ENCODE measurements at regions not wholly inside any gene's neighbourhood (a gene's known extent, or its start where the extent isn't known, plus 50 kb on each side); places are given as distances from the start of the nearest gene placed in this dataset.

GRCh38 chr3:62995530-62995929, 120.3 kb upstream of the CADPS start:
- no peak for DNase-seq
- TF ChIP-seq GATA1 (IDR thresholded peaks at IDR 0.05; ENCODE audit: low read depth, low read length), result no peak
- TF ChIP-seq POLR2A (IDR thresholded peaks at IDR 0.05; ENCODE audit: low read length), result no peak

- no peak for DNase-seq
- no peak for TF ChIP-seq POLR2A (IDR thresholded peaks at IDR 0.05; ENCODE audit: low read length)
- no peak for TF ChIP-seq GATA1 (IDR thresholded peaks at IDR 0.05; ENCODE audit: low read depth, low read length)
These were observed 122.2 kb upstream of the CADPS start for GRCh38 chr3:62997369-62997768.

- no peak for TF ChIP-seq POLR2A (IDR thresholded peaks at IDR 0.05; ENCODE audit: low read length)
- TF ChIP-seq GATA1 (IDR thresholded peaks at IDR 0.05; ENCODE audit: low read depth, low read length), result no peak
- DNase-seq, result no peak
These were observed 123.9 kb upstream of the CADPS start for GRCh38 chr3:62999158-62999557.

GRCh38 chr3:62999791-63000190, 124.6 kb upstream of the CADPS start:
- no peak for DNase-seq
- no peak for TF ChIP-seq POLR2A (IDR thresholded peaks at IDR 0.05; ENCODE audit: low read length)
- TF ChIP-seq GATA1 (IDR thresholded peaks at IDR 0.05; ENCODE audit: low read depth, low read length), result no peak

- no peak for DNase-seq
- TF ChIP-seq POLR2A (IDR thresholded peaks at IDR 0.05; ENCODE audit: low read length), result no peak
- TF ChIP-seq GATA1 (IDR thresholded peaks at IDR 0.05; ENCODE audit: low read depth, low read length), result no peak
These were observed 129.2 kb upstream of the CADPS start for GRCh38 chr3:63004448-63004847.

GRCh38 chr3:63015614-63016309, 140.5 kb upstream of the CADPS start:
- TF ChIP-seq POLR2A (IDR thresholded peaks at IDR 0.05; ENCODE audit: low read length), result no peak

GRCh38 chr3:63022114-63022513, 146.9 kb upstream of the CADPS start:
- TF ChIP-seq GATA1 (IDR thresholded peaks at IDR 0.05; ENCODE audit: low read depth, low read length) (no peak), POLR2A (IDR thresholded peaks at IDR 0.05; ENCODE audit: low read length) (no peak)
- DNase-seq, result no peak

More at GRCh38 chr3:63015614-63016309, 140.5 kb upstream of the CADPS start:
- DNase-seq, result no peak

GRCh38 chr3:63026722-63027121, 151.5 kb upstream of the CADPS start:
- no peak for TF ChIP-seq GATA1 (IDR thresholded peaks at IDR 0.05; ENCODE audit: low read depth, low read length)
- DNase-seq, result no peak

- TF ChIP-seq POLR2A (IDR thresholded peaks at IDR 0.05; ENCODE audit: low read length) (no peak), GATA1 (IDR thresholded peaks at IDR 0.05; ENCODE audit: low read depth, low read length) (no peak)
- no peak for DNase-seq
These were observed 154.1 kb upstream of the CADPS start for GRCh38 chr3:63029326-63029725.

GRCh38 chr3:63029921-63030320, 154.7 kb upstream of the CADPS start:
- no peak for TF ChIP-seq POLR2A (IDR thresholded peaks at IDR 0.05; ENCODE audit: low read length)
- TF ChIP-seq GATA1 (IDR thresholded peaks at IDR 0.05; ENCODE audit: low read depth, low read length), result no peak
- no peak for DNase-seq

GRCh38 chr3:63030666-63031065, 155.4 kb upstream of the CADPS start:
- no peak for DNase-seq
- TF ChIP-seq GATA1 (IDR thresholded peaks at IDR 0.05; ENCODE audit: low read depth, low read length) (no peak), POLR2A (IDR thresholded peaks at IDR 0.05; ENCODE audit: low read length) (no peak)

GRCh38 chr3:63032881-63033280, 157.7 kb upstream of the CADPS start:
- no peak for DNase-seq
- TF ChIP-seq GATA1 (IDR thresholded peaks at IDR 0.05; ENCODE audit: low read depth, low read length) (no peak), POLR2A (IDR thresholded peaks at IDR 0.05; ENCODE audit: low read length) (no peak)

GRCh38 chr3:63034101-63034500, 158.9 kb upstream of the CADPS start:
- TF ChIP-seq POLR2A (IDR thresholded peaks at IDR 0.05; ENCODE audit: low read length), result no peak
- TF ChIP-seq GATA1 (IDR thresholded peaks at IDR 0.05; ENCODE audit: low read depth, low read length), result no peak
- DNase-seq, result no peak

- no peak for TF ChIP-seq POLR2A (IDR thresholded peaks at IDR 0.05; ENCODE audit: low read length)
- TF ChIP-seq GATA1 (IDR thresholded peaks at IDR 0.05; ENCODE audit: low read depth, low read length), result no peak
- DNase-seq, result no peak
These were observed 161.9 kb upstream of the CADPS start for GRCh38 chr3:63037116-63037515.

- TF ChIP-seq POLR2A (IDR thresholded peaks at IDR 0.05; ENCODE audit: low read length) (no peak), GATA1 (IDR thresholded peaks at IDR 0.05; ENCODE audit: low read depth, low read length) (no peak)
- no peak for DNase-seq
These were observed 167.6 kb upstream of the CADPS start for GRCh38 chr3:63042833-63043232.

- TF ChIP-seq POLR2A (IDR thresholded peaks at IDR 0.05; ENCODE audit: low read length), result no peak
- no peak for TF ChIP-seq GATA1 (IDR thresholded peaks at IDR 0.05; ENCODE audit: low read depth, low read length)
- DNase-seq, result no peak
These were observed 168.4 kb upstream of the CADPS start for GRCh38 chr3:63043631-63044030.

Data from erythroblast (primary cell).